WTC11 (cell line): ENCODE measurements at regions not wholly inside any gene's neighbourhood (a gene's known extent, or its start where the extent isn't known, plus 50 kb on each side); places are given as distances from the start of the nearest gene placed in this dataset.

Experiments
- ATAC-seq: fragments of 200-7000 bp; cut with Tn5 transposase; 2 replicates; pipeline ENCODE4 v1.10.0; 2021; ENCODE audit warnings: mild to moderate bottlenecking, moderate library complexity
- CTCF ChIA-PET: fragments of 300-600 bp; sonication (Branson Sonifier 250); formaldehyde crosslinking; loops from one replicate; lab custom pipeline; 2021; ENCODE audit warnings: antibody characterized with exemption; lab: Charles Lee
- POLR2A ChIA-PET: fragments of 350-600 bp; sonication (Branson Sonifier 250); formaldehyde crosslinking; loops from one replicate; lab custom pipeline; 2021; ENCODE audit warnings: antibody characterized with exemption; lab: Charles Lee
- DNase-seq: peaks from one replicate; pipeline ENCODE4 v3.0.0; 2021; ENCODE audit warnings: low spot score
- H3K27ac Mint-ChIP-seq: 2 replicates; pipeline ENCODE4 v1.8.0; 2021; ENCODE audit warnings: mixed read lengths
- H3K27me3 Mint-ChIP-seq: 2 replicates; pipeline ENCODE4 v1.8.0; 2021; ENCODE audit warnings: low read depth, mild to moderate bottlenecking, moderate library complexity, mixed read lengths
- H3K36me3 Mint-ChIP-seq: 2 replicates; pipeline ENCODE4 v1.8.0; 2021; ENCODE audit warnings: mixed read lengths
- H3K4me1 Mint-ChIP-seq: 2 replicates; pipeline ENCODE4 v1.8.0; 2022; ENCODE audit warnings: mixed read lengths
- H3K4me3 Mint-ChIP-seq: 2 replicates; pipeline ENCODE4 v1.8.0; 2021; ENCODE audit warnings: mild to moderate bottlenecking, moderate library complexity, mixed read lengths
- H3K9me3 Mint-ChIP-seq: 2 replicates; pipeline ENCODE4 v1.8.0; 2021; ENCODE audit warnings: mixed read lengths
- ARID4B ChIP-seq: sonication (generic); formaldehyde crosslinking; IDR thresholded peaks from 2 replicates; pipeline ENCODE4 v1.8.0; 2023; ENCODE audit warnings: missing genetic modification reagents, mild to moderate bottlenecking, borderline replicate concordance
- ATF1 ChIP-seq: sonication (generic); formaldehyde crosslinking; IDR thresholded peaks from 2 replicates; pipeline ENCODE4 v1.8.1; 2023; ENCODE audit warnings: mild to moderate bottlenecking, moderate library complexity, missing genetic modification reagents
- ATF3 ChIP-seq: sonication (generic); formaldehyde crosslinking; conservative IDR thresholded peaks from 2 replicates; pipeline ENCODE4 v1.8.1; 2022; ENCODE audit warnings: mild to moderate bottlenecking, missing genetic modification reagents
- EMX1 ChIP-seq: fragments of 250-450 bp; sonication (Bioruptor Pico); IDR thresholded peaks from 2 replicates; pipeline ENCODE4 v1.8.0; 2021; ENCODE audit warnings: mild to moderate bottlenecking
- FOXJ3 ChIP-seq: sonication (generic); formaldehyde crosslinking; IDR thresholded peaks from 2 replicates; pipeline ENCODE4 v1.9.0; 2021; ENCODE audit warnings: missing genetic modification reagents, mild to moderate bottlenecking, borderline replicate concordance
- GABPB1 ChIP-seq: sonication (generic); formaldehyde crosslinking; IDR thresholded peaks from 2 replicates; pipeline ENCODE4 v1.8.1; 2023; ENCODE audit warnings: mild to moderate bottlenecking, missing genetic modification reagents
- MXD4 ChIP-seq: fragments of 250-450 bp; sonication (Bioruptor Pico); IDR thresholded peaks from 2 replicates; pipeline ENCODE4 v1.8.0; 2021; ENCODE audit warnings: mild to moderate bottlenecking, moderate library complexity, borderline replicate concordance
- NFATC4 ChIP-seq: fragments of 250-450 bp; sonication (Bioruptor Pico); IDR thresholded peaks from 2 replicates; pipeline ENCODE4 v1.9.0; 2021; ENCODE audit warnings: mild to moderate bottlenecking
- NFE2L1 ChIP-seq: sonication (generic); formaldehyde crosslinking; IDR thresholded peaks from 2 replicates; pipeline ENCODE4 v1.8.1; 2023; ENCODE audit warnings: missing genetic modification reagents
- NFYB ChIP-seq: sonication (generic); formaldehyde crosslinking; conservative IDR thresholded peaks from 2 replicates; pipeline ENCODE4 v1.8.0; 2022; ENCODE audit warnings: low read depth, missing genetic modification reagents
- PRRX2 ChIP-seq: fragments of 250-450 bp; sonication (Bioruptor Pico); IDR thresholded peaks from 2 replicates; pipeline ENCODE4 v1.8.0; 2021; ENCODE audit warnings: mild to moderate bottlenecking
- USF1 ChIP-seq: sonication (generic); formaldehyde crosslinking; IDR thresholded peaks from 2 replicates; pipeline ENCODE4 v1.8.0; 2022; ENCODE audit warnings: mild to moderate bottlenecking, missing genetic modification reagents
- ZBTB21 ChIP-seq: sonication (generic); formaldehyde crosslinking; IDR thresholded peaks from 2 replicates; pipeline ENCODE4 v1.8.1; 2023; ENCODE audit warnings: mild to moderate bottlenecking, missing genetic modification reagents, borderline replicate concordance
- ZNF263 ChIP-seq: sonication (generic); formaldehyde crosslinking; IDR thresholded peaks from 2 replicates; pipeline ENCODE4 v1.8.1; 2022; ENCODE audit warnings: low read depth, mild to moderate bottlenecking, moderate library complexity, missing genetic modification reagents
- ZNF396 ChIP-seq: fragments of 250-450 bp; sonication (Bioruptor Pico); IDR thresholded peaks from 2 replicates; pipeline ENCODE4 v1.8.0; 2021; ENCODE audit warnings: mild to moderate bottlenecking, moderate library complexity, borderline replicate concordance
- ZNF416 ChIP-seq: fragments of 250-450 bp; sonication (Bioruptor Pico); IDR thresholded peaks from 2 replicates; pipeline ENCODE4 v1.9.0; 2021; ENCODE audit warnings: mild to moderate bottlenecking, inconsistent platforms
- ZNF425 ChIP-seq: fragments of 250-450 bp; sonication (Bioruptor Pico); conservative IDR thresholded peaks from 2 replicates; pipeline ENCODE4 v1.9.0; 2021; ENCODE audit warnings: mild to moderate bottlenecking
- TF ChIP-seq, protein P1 (sequence below): fragments of 250-450 bp; sonication (Bioruptor Pico); IDR thresholded peaks from 2 replicates; pipeline ENCODE4 v1.9.0; 2021; ENCODE audit warnings: moderate library complexity, mild to moderate bottlenecking, inconsistent platforms, borderline replicate concordance
- TF ChIP-seq, protein P2 (sequence below): fragments of 200-600 bp; IDR thresholded peaks from 2 replicates; pipeline ENCODE4 v1.8.0; 2022; ENCODE audit warnings: antibody characterized with exemption

- Mint-ChIP-seq H3K36me3 (no peaks in the 10 kb centered on the region), H3K27me3 (no peaks in the 10 kb centered on the region), H3K4me1 (peaks cover 16% of the 10 kb centered on the region), H3K27ac (no peak overlapping the region), H3K9me3 (peaks cover 4% of the 10 kb centered on the region), H3K4me3 (no peak overlapping the region)
- POLR2A ChIA-PET, result no interaction called here
- CTCF ChIA-PET, result no interaction called here
- ATAC-seq (no peak; the same call in 1 of the 2 replicates), DNase-seq (no peak)
- no peak for TF ChIP-seq ARID4B (CRISPR knock-in tag)
- TF ChIP-seq NFYB (CRISPR knock-in tag), result no peak
- no peak for TF ChIP-seq ZNF416 (CRISPR knock-in tag)
- no peak for TF ChIP-seq ZBTB21
- TF ChIP-seq FOXJ3, result no peak
- TF ChIP-seq, all 79 proteins: peak for 0
These were observed 245.3 kb upstream of the RUNX1 start for GRCh38 chr21:35294231-35294898.

GRCh38 chr21:35291973-35292627 is 243.0 kb upstream of the RUNX1 start:
- ATAC-seq (no peak), DNase-seq (no peak)
- POLR2A ChIA-PET, result no interaction called here
- CTCF ChIA-PET, result no interaction called here
- Mint-ChIP-seq H3K27me3 (no peaks in the 10 kb centered on the region), H3K4me3 (no peak overlapping the region), H3K27ac (no peak overlapping the region), H3K4me1 (peaks cover 16% of the 10 kb centered on the region), H3K9me3 (peaks cover 19% of the 10 kb centered on the region), H3K36me3 (no peaks in the 10 kb centered on the region; the same call in none of the 2 replicates)
- TF ChIP-seq ATF1 (no peak), GABPB1 (CRISPR knock-in tag) (no peak), USF1 (CRISPR knock-in tag) (no peak), NFE2L1 (no peak), NFATC4 (CRISPR knock-in tag) (no peak), ZNF263 (CRISPR knock-in tag) (no peak), EMX1 (no peak), ZNF425 (CRISPR knock-in tag) (no peak), PRRX2 (no peak), NFYB (CRISPR knock-in tag) (no peak), ZNF396 (CRISPR knock-in tag) (no peak), MXD4 (CRISPR knock-in tag) (no peak), ATF3 (CRISPR knock-in tag) (no peak)
- TF ChIP-seq, protein P1, sequence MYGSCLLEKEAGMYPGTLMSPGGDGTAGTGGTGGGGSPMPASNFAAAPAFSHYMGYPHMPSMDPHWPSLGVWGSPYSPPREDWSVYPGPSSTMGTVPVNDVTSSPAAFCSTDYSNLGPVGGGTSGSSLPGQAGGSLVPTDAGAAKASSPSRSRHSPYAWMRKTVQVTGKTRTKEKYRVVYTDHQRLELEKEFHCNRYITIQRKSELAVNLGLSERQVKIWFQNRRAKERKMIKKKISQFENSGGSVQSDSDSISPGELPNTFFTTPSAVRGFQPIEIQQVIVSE (CRISPR knock-in tag), result no peak
- TF ChIP-seq, protein P2, sequence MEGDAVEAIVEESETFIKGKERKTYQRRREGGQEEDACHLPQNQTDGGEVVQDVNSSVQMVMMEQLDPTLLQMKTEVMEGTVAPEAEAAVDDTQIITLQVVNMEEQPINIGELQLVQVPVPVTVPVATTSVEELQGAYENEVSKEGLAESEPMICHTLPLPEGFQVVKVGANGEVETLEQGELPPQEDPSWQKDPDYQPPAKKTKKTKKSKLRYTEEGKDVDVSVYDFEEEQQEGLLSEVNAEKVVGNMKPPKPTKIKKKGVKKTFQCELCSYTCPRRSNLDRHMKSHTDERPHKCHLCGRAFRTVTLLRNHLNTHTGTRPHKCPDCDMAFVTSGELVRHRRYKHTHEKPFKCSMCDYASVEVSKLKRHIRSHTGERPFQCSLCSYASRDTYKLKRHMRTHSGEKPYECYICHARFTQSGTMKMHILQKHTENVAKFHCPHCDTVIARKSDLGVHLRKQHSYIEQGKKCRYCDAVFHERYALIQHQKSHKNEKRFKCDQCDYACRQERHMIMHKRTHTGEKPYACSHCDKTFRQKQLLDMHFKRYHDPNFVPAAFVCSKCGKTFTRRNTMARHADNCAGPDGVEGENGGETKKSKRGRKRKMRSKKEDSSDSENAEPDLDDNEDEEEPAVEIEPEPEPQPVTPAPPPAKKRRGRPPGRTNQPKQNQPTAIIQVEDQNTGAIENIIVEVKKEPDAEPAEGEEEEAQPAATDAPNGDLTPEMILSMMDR, result no peak
